H1 (cell line): ENCODE measurements at regions not wholly inside any gene's neighbourhood (a gene's known extent, or its start where the extent isn't known, plus 50 kb on each side); places are given as distances from the start of the nearest gene placed in this dataset.

Source experiments
- CHD7 ChIP-seq: fragments of 300-600 bp; sonication (generic); IDR thresholded peaks from 2 replicates; pipeline ENCODE4 v1.7.1; 2012; ENCODE audit warnings: low read length, moderate library complexity, mild to moderate bottlenecking, inconsistent platforms; ENCODE audit not compliant: insufficient replicate concordance
- USF2 ChIP-seq: IDR thresholded peaks from 2 replicates; pipeline ENCODE4 v1.6.1; 2011; ENCODE audit warnings: low read length, improper control_type of control experiment

- TF ChIP-seq CHD7 (no peak), USF2 (no peak)
Observed at GRCh38 chr13:107118506-107118905, 550.6 kb upstream of the ARGLU1 start (continued).
